Mesothelial cell of epicardium (in vitro differentiated cells): ENCODE measurements at regions not wholly inside any gene's neighbourhood (a gene's known extent, or its start where the extent isn't known, plus 50 kb on each side); places are given as distances from the start of the nearest gene placed in this dataset.

ENCODE experiments used
- DNase-seq, 2 experiments: peaks; one replicate each; pipeline ENCODE4 v3.0.0; 2021; ENCODE audit warnings: low spot score in 2 of 2; ENCODE audit not compliant: unreplicated experiment in 2 of 2
- H3K27ac Mint-ChIP-seq: 2 replicates; pipeline ENCODE4 v1.8.0; 2021; ENCODE audit warnings: mixed read lengths
- H3K27me3 Mint-ChIP-seq: 2 replicates; pipeline ENCODE4 v1.8.0; 2021; ENCODE audit warnings: low read depth, mixed read lengths
- H3K36me3 Mint-ChIP-seq: 2 replicates; pipeline ENCODE4 v1.8.0; 2021; ENCODE audit warnings: mixed read lengths
- H3K4me1 Mint-ChIP-seq: 2 replicates; pipeline ENCODE4 v1.8.0; 2021; ENCODE audit warnings: mixed read lengths
- H3K4me3 Mint-ChIP-seq: 2 replicates; pipeline ENCODE4 v1.8.0; 2021; ENCODE audit warnings: mild to moderate bottlenecking, moderate library complexity, mixed read lengths
- H3K9me3 Mint-ChIP-seq: 2 replicates; pipeline ENCODE4 v1.8.0; 2021; ENCODE audit warnings: mixed read lengths
- TF ChIP-seq, protein P1 (sequence below): fragments of 200-600 bp; sonication (generic); IDR thresholded peaks from one replicate; pipeline ENCODE4 v1.5.0; 2021; ENCODE audit warnings: antibody characterized with exemption; ENCODE audit not compliant: unreplicated experiment

DNA sequence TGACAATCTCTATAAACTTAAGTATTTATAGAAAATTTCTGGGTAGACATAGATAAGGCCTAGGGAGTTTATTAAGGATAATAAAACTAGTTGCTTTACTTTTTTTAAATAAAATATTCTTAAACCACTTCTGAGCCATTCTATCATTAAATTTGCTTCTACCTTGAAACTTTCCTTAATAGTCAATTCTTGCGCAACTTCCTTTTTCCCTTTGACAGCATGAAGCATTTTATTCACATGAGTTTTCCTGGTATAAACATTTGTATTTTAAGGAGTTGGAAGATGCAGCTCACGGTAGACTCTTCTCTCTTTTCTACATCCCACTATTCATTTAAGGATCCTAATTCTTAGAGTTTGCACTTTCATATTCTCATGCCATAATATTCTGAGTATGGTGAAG is 75.8 kb upstream of the DPH5 start:
- Mint-ChIP-seq H3K27ac (no peak overlapping the region), H3K27me3 (no peaks in the 10 kb centered on the region), H3K36me3 (peaks cover 1% of the 10 kb centered on the region), H3K4me1 (peaks cover 11% of the 10 kb centered on the region), H3K4me3 (no peak overlapping the region), H3K9me3 (peaks cover 15% of the 10 kb centered on the region)
- TF ChIP-seq, protein P1, sequence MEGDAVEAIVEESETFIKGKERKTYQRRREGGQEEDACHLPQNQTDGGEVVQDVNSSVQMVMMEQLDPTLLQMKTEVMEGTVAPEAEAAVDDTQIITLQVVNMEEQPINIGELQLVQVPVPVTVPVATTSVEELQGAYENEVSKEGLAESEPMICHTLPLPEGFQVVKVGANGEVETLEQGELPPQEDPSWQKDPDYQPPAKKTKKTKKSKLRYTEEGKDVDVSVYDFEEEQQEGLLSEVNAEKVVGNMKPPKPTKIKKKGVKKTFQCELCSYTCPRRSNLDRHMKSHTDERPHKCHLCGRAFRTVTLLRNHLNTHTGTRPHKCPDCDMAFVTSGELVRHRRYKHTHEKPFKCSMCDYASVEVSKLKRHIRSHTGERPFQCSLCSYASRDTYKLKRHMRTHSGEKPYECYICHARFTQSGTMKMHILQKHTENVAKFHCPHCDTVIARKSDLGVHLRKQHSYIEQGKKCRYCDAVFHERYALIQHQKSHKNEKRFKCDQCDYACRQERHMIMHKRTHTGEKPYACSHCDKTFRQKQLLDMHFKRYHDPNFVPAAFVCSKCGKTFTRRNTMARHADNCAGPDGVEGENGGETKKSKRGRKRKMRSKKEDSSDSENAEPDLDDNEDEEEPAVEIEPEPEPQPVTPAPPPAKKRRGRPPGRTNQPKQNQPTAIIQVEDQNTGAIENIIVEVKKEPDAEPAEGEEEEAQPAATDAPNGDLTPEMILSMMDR, result no peak
- no peak for DNase-seq

DNA sequence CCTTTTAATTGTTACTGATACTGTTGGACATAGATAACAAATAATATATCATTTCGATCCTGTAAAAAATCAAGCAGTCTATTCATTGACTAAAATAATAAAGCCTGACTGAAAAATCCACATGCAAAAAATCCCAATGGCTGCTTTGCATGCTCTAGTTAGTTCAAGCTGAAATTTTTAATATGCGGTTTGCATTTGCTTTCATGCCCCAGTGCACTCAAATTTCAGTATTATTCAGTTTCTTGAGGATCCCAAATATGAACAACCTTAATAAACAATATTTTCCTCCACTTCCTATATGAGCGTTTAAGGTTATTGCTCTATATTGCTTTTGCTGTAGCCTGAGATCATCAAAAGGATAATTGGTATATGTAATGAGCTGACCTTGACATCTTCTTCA is 75.1 kb upstream of the DPH5 start:
- no peak for DNase-seq
- H3K27ac Mint-ChIP-seq, result no peak overlapping the region
- no peaks in the 10 kb centered on the region for H3K27me3 Mint-ChIP-seq
- TF ChIP-seq, protein P1, result no peak
- H3K9me3 Mint-ChIP-seq, result peaks cover 19% of the 10 kb centered on the region
- peaks cover 1% of the 10 kb centered on the region for H3K36me3 Mint-ChIP-seq
- H3K4me1 Mint-ChIP-seq, result peaks cover 11% of the 10 kb centered on the region
- no peak overlapping the region for H3K4me3 Mint-ChIP-seq

GRCh38 chr1:101098907-101099306 is 73.3 kb upstream of the DPH5 start:
- DNase-seq, result no peak
- Mint-ChIP-seq H3K4me1 (peaks cover 11% of the 10 kb centered on the region), H3K36me3 (peaks cover 1% of the 10 kb centered on the region), H3K27me3 (no peaks in the 10 kb centered on the region), H3K9me3 (peaks cover 31% of the 10 kb centered on the region), H3K27ac (no peak overlapping the region), H3K4me3 (no peak overlapping the region)
- TF ChIP-seq, protein P1, result no peak

DNA sequence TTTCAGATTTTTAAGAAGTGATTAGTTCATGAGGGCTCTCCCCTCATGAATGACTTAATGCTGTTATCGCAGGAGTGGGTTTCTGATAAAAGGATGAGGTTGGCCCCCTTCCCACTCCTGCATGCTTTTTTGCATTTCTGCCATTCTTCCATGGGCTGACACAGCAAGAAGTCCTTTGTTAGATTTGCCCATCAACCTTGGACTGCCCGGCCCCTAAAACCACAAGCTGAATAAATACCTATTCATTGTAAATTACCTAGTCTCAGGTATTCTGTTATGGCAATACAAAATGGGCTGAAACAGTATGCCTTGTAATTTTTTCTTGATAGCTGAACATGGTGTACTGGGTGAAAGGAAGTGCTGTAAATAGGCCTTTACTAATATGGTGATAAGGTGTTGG is 72.7 kb upstream of the DPH5 start:
- Mint-ChIP-seq H3K9me3 (peaks cover 31% of the 10 kb centered on the region), H3K27ac (no peak overlapping the region), H3K4me1 (peaks cover 11% of the 10 kb centered on the region), H3K36me3 (peaks cover 1% of the 10 kb centered on the region), H3K27me3 (no peaks in the 10 kb centered on the region), H3K4me3 (no peak overlapping the region)
- TF ChIP-seq, protein P1, result no peak
- no peak for DNase-seq

DNA sequence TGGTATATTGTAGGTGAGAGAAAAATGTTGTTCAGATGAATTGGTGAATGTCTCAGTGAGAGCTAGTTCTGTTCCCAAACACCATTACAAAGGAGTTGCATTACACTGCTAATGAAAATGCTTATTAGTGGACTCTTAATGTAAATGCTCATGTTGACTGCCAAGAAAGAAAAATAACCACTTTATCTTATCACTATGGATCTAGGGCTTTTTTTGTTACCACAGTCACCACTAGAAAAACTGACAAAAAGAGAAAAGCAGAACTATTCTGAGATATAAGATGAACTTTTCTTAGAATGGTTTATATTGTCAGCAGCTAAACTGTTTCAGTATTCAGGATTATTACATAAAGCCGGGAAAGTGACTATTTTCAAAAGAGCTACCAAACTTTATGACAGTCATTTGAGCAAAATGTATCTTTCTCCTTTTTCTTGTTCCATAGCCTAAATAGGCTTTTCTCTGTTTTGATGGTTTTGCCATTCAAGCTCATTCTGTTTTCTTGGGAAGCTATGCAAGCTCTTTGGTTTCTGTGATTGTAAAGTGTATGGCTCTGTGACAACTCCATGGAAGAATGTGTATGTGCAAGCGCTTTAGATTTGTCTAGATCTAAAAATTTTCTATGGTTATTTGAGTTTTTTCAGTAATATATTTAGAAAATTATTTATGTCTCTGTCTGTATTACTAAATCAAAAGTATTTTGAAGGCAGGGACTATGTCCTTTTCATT is 64.2 kb upstream of the DPH5 start:
- Mint-ChIP-seq H3K27me3 (no peaks in the 10 kb centered on the region), H3K27ac (no peak overlapping the region), H3K36me3 (peaks cover 9% of the 10 kb centered on the region), H3K4me3 (no peak overlapping the region), H3K4me1 (peaks cover 6% of the 10 kb centered on the region), H3K9me3 (peaks cover 21% of the 10 kb centered on the region)
- TF ChIP-seq, protein P1, result no peak
- no peak for DNase-seq
